SJCRH30 (cell line): ENCODE measurements at regions not wholly inside any gene's neighbourhood (a gene's known extent, or its start where the extent isn't known, plus 50 kb on each side); places are given as distances from the start of the nearest gene placed in this dataset.

Experiments used
- DNase-seq, 2 experiments: peaks; one replicate each; pipeline ENCODE4 v3.0.0-alpha.2; 2015 to 2020
- H3K27ac ChIP-seq: fragments of 250-450 bp; sonication (Bioruptor Pico); 2 replicates; pipeline ENCODE4 v1.5.1; 2020; ENCODE audit warnings: mild to moderate bottlenecking, moderate library complexity
- H3K27me3 ChIP-seq: fragments of 250-450 bp; sonication (Bioruptor Pico); 2 replicates; pipeline ENCODE4 v1.5.1; 2020; ENCODE audit warnings: mild to moderate bottlenecking, moderate library complexity
- H3K36me3 ChIP-seq: fragments of 250-450 bp; sonication (Bioruptor Pico); 2 replicates; pipeline ENCODE4 v1.5.1; 2020; ENCODE audit warnings: mild to moderate bottlenecking, moderate library complexity
- H3K4me1 ChIP-seq: fragments of 250-450 bp; sonication (Bioruptor Pico); 2 replicates; pipeline ENCODE4 v1.5.1; 2020; ENCODE audit warnings: mild to moderate bottlenecking, moderate library complexity
- H3K4me3 ChIP-seq: fragments of 250-450 bp; sonication (Bioruptor Pico); 2 replicates; pipeline ENCODE4 v1.5.1; 2020; ENCODE audit warnings: mild to moderate bottlenecking, moderate library complexity
- H3K9me3 ChIP-seq: fragments of 250-450 bp; sonication (Bioruptor Pico); replicated peaks from 2 replicates; pipeline ENCODE4 v1.5.1; 2020; ENCODE audit warnings: mild to moderate bottlenecking, moderate library complexity

DNA sequence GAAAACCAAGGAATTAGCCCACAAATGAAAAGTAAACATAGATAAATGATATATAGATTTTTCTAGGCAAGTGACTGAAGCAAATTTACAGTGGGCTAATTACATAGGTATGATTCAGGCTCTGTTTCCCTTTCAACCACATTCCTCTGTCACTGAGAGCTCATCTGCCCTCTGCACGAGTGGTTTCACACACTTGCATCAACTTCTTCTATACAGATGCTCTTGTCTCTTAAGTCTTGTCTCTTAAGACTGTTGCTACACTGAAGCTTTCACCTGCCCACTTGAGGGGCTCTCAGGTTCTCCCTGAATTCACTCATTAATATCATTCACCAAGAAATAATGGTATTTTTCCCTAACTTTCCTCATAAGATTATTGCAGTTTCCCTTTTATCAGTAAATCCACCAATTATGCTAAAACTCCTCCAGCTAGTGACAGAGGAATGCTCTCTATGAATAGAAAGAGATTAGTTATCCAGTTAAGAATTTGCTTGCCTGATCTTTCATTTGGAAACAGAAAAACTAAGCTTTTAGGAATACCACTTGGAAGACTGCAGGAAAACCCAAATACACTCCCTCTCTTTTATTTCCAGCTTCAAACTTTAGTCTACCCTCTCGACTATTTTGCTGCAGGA is 95.7 kb downstream of the ELAPOR2 start:
- H3K36me3 ChIP-seq = no peaks in the 10 kb centered on the region
- no peak for DNase-seq
- no peak overlapping the region for H3K27ac ChIP-seq
- H3K27me3 ChIP-seq = no peaks in the 10 kb centered on the region
- H3K9me3 ChIP-seq = no peaks in the 10 kb centered on the region
- H3K4me3 ChIP-seq = no peak overlapping the region
- H3K4me1 ChIP-seq = peaks cover 22% of the 10 kb centered on the region; the same call in 1 of the 2 replicates

DNA sequence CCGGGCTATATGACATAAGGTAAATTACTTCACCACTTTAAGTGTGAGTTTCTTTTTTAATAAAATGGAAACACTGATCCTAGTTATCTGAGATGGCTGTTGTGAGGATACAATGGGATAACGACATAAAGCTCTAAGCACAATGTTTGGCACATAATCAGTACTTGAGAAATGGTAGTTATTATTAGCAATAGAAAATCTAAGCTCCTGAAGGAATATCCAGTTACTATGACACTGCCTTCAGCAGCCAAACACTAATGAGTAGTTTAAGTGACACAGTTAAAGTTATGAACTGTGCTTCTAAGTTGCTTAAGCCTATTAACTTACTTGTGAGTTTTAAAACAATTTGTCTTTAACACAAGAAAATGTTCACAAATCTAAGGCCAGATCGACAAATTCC is 96.8 kb downstream of the ELAPOR2 start:
- no peak overlapping the region for H3K4me3 ChIP-seq
- H3K9me3 ChIP-seq = no peaks in the 10 kb centered on the region
- no peak for DNase-seq
- no peaks in the 10 kb centered on the region for H3K27me3 ChIP-seq
- no peaks in the 10 kb centered on the region for H3K36me3 ChIP-seq
- H3K4me1 ChIP-seq = peaks cover 22% of the 10 kb centered on the region; the same call in 1 of the 2 replicates
- no peak overlapping the region for H3K27ac ChIP-seq

DNA sequence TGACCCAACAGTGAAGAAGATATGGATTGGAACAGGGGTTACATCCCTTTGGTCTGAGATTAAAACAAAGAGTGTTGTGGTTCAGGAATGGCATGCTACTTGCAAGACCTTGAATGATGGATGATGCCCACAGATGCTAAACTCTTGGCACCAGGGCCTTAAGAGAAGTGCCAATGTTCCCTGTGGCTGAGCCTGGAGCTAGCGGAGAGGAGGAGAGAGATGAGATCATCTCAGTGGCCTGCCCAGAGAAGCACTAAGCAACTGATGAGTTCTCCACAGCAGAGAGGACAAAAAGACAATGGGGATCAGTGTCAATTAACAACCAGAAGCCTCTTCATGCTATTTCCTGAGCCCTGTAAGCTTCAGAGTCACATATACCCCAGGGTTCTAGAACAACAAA is 97.8 kb downstream of the ELAPOR2 start:
- H3K36me3 ChIP-seq = no peaks in the 10 kb centered on the region
- H3K9me3 ChIP-seq = no peaks in the 10 kb centered on the region
- no peak overlapping the region for H3K27ac ChIP-seq
- no peaks in the 10 kb centered on the region for H3K27me3 ChIP-seq
- peak in 1 of 2 experiments; percentile 33 for DNase-seq
- peaks cover 32% of the 10 kb centered on the region for H3K4me1 ChIP-seq
- H3K4me3 ChIP-seq = no peak overlapping the region

DNA sequence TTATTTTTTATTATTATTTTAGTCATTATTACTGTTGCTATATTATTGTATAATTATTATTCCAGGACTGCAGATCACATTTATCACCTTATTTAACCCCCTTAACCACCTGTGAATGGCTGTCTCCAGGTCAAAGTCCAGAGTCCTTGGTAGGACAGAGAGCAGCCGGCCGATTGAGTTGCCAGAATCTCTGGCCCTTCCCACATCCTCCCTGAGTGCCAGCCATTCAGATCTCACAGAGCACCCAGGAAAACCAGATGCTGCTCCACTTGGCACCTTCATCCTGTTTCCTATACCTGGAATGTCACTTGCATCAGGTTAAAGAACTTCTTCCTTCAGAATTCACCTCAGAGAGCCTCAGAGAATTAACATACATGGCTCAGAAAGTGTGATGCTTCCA is 101.1 kb downstream of the ELAPOR2 start:
- no peaks in the 10 kb centered on the region for H3K9me3 ChIP-seq
- H3K27ac ChIP-seq = no peak overlapping the region
- no peak for DNase-seq
- H3K4me1 ChIP-seq = peaks cover 27% of the 10 kb centered on the region
- no peaks in the 10 kb centered on the region for H3K36me3 ChIP-seq
- no peaks in the 10 kb centered on the region for H3K27me3 ChIP-seq
- no peak overlapping the region for H3K4me3 ChIP-seq

DNA sequence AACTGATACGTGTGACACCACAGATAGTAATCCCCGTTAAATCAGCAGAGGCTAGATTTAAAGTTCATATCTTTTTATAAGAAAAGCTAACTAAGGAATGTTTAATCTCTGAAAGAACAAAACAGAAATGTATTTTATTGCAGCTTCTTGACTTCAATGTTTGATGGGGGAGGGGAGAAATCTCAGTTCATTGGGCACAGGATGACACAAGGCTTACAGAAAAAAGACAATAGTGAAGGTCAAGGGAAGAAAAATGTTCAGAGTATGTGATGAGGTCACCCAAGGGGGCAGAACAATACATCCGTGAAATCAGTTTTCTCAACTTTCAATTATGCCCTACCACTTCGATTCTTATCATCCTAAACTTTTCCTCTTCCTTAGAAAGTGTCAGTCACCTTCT is 102.9 kb downstream of the ELAPOR2 start:
- no peaks in the 10 kb centered on the region for H3K36me3 ChIP-seq
- no peaks in the 10 kb centered on the region for H3K27me3 ChIP-seq
- H3K9me3 ChIP-seq = no peaks in the 10 kb centered on the region
- H3K4me1 ChIP-seq = peaks cover 26% of the 10 kb centered on the region
- H3K4me3 ChIP-seq = peak overlapping the region; percentile 19
- peak; percentile 38 to 76 for DNase-seq
- H3K27ac ChIP-seq = peak overlapping the region; percentile 88

DNA sequence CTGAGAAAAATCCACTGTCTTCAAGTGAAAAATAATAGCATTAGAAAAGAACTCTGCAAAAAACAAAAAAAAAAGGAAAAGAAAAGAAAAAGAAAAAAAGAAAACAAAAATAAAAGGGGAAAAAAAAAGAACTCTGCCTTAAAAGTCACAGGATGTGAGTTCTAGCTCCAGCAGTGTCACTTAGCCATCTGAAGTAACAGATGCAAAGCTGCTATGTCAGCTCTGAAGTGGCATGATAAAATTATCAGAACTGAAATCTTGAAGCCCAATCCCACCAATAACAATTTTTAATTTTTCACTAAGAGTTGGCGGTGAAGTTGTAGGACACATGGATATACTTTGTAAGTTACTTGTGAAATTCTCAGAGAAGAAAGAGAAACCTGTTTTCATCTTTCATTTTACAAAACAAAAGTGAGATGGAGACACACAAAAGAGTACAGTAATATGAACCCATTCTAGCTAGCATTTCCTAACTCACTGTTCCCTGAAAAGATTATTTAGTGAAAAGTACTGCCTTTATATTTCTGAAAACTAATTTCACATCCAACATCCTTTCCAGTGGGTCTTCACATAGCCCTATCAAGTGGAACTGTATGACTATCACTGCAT is 103.5 kb downstream of the ELAPOR2 start:
- Histone ChIP-seq H3K9me3 (no peaks in the 10 kb centered on the region), H3K27me3 (no peaks in the 10 kb centered on the region), H3K4me1 (peaks cover 26% of the 10 kb centered on the region), H3K27ac (peak overlapping the region; percentile 88), H3K4me3 (peak overlapping the region; percentile 19), H3K36me3 (no peaks in the 10 kb centered on the region)
- DNase-seq = peak in 1 of 2 experiments; percentile 54

DNA sequence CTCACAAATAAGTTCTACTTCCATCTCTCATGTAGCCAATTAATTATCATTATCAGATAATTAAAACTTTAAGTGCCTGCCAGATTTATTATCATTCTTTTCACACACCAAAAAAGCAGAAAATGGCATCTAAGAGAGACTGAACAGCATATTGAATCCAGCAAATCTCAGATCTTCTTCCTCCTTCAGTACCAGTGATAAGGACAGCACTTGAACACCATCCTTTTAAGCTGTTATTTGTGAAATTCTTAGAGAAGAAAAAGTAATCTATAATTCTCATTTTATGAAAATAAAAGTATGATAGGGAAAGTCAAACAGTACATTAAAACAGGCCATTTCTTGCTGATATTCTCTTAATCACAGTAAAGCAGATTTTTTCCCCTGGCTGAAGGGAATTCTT is 104.5 kb downstream of the ELAPOR2 start:
- Histone ChIP-seq H3K36me3 (no peaks in the 10 kb centered on the region), H3K4me1 (peaks cover 26% of the 10 kb centered on the region)

DNA sequence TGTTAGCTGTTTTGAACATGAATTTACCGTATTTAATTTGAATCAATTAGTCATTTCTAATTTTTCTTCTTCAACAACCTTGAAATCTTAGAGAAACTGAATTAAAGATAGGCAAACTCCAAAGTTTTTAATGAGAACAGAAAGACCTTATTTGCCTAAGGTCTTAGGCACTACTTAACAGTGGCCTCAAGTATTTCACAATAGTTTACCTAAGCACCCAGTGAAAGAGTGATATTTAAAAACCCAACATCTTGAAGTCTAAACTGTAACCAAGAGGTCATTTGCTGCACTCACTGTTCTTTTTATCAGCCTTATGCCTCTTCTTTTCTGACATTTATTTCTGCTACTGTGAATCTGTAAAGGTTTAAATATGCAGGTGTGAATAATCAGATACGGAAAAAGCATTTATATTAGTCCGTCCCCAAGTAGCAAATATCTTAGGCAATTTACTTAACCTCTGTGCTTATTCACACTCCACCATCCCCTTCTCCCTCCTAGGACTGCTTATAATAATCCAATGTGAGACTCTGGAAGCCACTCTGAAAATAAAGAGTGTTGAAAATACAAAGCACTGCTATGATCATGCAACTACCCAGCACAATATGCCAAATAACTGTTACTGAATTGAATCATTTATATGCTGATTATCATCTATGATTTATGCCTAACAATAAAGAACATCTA is 105.7 kb downstream of the ELAPOR2 start:
- no peak for DNase-seq
- H3K9me3 ChIP-seq = no peaks in the 10 kb centered on the region
- no peak overlapping the region for H3K27ac ChIP-seq
- no peaks in the 10 kb centered on the region for H3K27me3 ChIP-seq
- H3K36me3 ChIP-seq = no peaks in the 10 kb centered on the region
- H3K4me3 ChIP-seq = no peak overlapping the region
- peaks cover 26% of the 10 kb centered on the region for H3K4me1 ChIP-seq

More for the DNA sequence above, 104.5 kb downstream of the ELAPOR2 start:
- no peaks in the 10 kb centered on the region for H3K9me3 ChIP-seq
- no peak overlapping the region for H3K27ac ChIP-seq
- H3K4me3 ChIP-seq = no peak overlapping the region
- DNase-seq = no peak
- H3K27me3 ChIP-seq = no peaks in the 10 kb centered on the region

DNA sequence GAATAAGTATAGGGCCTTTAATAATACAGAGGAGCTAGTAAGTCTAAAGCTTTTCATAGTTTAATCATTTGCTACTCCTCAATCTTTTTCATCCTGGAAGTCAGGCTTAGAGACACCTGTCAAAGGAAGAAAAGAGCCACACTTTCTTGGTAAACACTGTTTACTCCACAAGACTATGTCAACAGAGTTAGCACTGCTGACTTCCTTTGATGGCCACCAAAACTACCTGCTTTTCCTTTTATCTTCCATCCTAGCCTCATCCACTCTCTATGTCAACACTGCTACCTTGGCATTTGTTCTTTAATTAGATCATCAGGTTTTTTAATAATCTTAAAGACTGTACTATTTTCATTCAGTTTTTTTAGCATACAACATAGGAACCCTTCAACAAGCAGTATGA is 106.2 kb downstream of the ELAPOR2 start:
- no peaks in the 10 kb centered on the region for H3K36me3 ChIP-seq
- DNase-seq = no peak
- H3K4me3 ChIP-seq = no peak overlapping the region
- peaks cover 27% of the 10 kb centered on the region for H3K4me1 ChIP-seq
- no peaks in the 10 kb centered on the region for H3K9me3 ChIP-seq
- H3K27ac ChIP-seq = no peak overlapping the region
- H3K27me3 ChIP-seq = no peaks in the 10 kb centered on the region

DNA sequence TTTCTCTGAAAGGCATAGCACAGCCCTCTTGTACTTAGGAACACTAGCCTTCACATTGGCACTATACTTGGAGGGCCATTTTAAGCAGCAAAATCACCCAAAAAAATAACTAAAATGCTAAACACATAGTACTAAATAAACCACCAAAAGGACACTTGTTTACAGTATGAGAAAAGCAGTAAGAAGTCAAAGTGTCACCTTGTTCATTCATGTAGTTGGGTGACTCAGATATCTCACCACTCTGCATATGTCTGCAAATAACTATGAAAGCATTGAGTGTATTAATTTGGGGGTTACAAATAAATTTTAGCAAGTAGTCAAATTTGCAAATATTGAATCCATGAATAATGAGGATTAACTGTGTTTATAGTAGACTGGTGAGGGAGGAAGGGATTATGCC is 107.6 kb downstream of the ELAPOR2 start:
- H3K27ac ChIP-seq = no peak overlapping the region
- no peaks in the 10 kb centered on the region for H3K27me3 ChIP-seq
- no peaks in the 10 kb centered on the region for H3K36me3 ChIP-seq
- peaks cover 28% of the 10 kb centered on the region for H3K4me1 ChIP-seq
- no peaks in the 10 kb centered on the region; the same call in 1 of the 2 replicates for H3K9me3 ChIP-seq
- H3K4me3 ChIP-seq = no peak overlapping the region
- DNase-seq = no peak

DNA sequence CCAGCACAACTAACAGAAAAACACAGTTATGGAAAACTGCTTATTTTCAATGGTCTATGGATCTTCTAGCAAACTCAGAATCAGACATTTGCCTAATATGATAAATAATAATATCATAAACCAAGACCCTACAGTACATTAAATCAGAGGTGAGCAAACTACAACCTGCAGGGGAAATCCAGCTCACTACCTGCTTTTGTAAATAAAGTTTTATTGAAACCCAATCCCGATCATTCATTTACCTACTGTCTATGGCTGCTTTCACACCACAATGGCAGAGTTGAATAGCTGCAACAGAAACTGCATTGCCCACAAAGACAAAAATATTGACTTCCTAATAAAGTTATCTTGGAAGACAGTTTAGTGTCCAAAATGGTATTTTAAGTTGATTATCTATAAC is 108.5 kb downstream of the ELAPOR2 start:
- Histone ChIP-seq H3K4me3 (no peak overlapping the region), H3K27me3 (no peaks in the 10 kb centered on the region), H3K36me3 (no peaks in the 10 kb centered on the region), H3K4me1 (peaks cover 19% of the 10 kb centered on the region), H3K9me3 (no peaks in the 10 kb centered on the region; the same call in 1 of the 2 replicates), H3K27ac (no peak overlapping the region)
- no peak for DNase-seq

DNA sequence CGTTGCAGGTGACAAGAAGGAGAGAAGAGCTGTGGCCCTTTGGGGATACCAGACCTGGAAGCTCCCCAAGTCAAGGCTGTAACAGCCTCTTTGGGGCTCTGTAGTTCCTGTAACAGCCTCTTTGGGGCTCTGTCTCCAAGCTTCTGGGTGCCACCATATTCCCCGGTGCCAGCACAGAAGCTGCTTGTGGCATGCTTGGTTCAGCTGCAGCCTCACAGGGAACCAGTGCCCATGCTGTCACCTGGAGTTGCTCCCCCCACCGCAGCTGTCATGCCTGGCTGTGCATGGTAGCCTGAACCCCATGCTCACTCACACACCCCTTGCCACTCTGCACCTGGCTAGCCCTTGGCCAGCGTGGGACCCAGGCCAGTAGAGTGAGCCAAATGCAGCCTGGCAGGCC is 109.1 kb downstream of the ELAPOR2 start:
- Histone ChIP-seq H3K4me1 (peaks cover 13% of the 10 kb centered on the region), H3K27me3 (no peaks in the 10 kb centered on the region), H3K36me3 (no peaks in the 10 kb centered on the region), H3K9me3 (no peaks in the 10 kb centered on the region; the same call in 1 of the 2 replicates), H3K4me3 (no peak overlapping the region), H3K27ac (no peak overlapping the region)
- DNase-seq = no peak

DNA sequence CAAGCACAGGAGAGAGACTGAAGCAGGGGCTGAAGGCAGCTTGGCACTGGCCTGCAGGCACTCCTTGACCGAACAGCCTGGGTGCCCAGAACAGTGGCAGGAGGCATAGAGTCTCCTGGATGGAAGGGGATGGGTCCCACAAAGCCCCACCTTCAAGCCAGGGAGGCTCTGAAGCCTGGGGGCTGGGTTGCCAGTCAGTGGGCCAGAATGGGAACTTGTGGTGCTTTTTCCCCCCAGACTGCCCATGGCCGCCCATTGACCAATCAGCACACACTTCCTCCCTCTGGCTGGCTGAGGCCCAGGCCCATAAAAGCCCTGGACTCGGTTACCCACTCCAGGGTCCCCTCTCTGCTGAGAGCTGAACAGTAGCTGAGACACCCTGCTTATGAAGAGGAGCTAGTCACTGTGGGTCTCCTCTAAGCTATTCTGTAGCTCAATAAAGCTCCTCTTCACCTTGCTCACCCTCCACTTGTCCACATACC is 109.6 kb downstream of the ELAPOR2 start:
- Histone ChIP-seq H3K27ac (no peak overlapping the region), H3K27me3 (no peaks in the 10 kb centered on the region), H3K4me1 (peaks cover 10% of the 10 kb centered on the region), H3K4me3 (no peak overlapping the region), H3K36me3 (no peaks in the 10 kb centered on the region), H3K9me3 (no peaks in the 10 kb centered on the region; the same call in 1 of the 2 replicates)
- DNase-seq = no peak

DNA sequence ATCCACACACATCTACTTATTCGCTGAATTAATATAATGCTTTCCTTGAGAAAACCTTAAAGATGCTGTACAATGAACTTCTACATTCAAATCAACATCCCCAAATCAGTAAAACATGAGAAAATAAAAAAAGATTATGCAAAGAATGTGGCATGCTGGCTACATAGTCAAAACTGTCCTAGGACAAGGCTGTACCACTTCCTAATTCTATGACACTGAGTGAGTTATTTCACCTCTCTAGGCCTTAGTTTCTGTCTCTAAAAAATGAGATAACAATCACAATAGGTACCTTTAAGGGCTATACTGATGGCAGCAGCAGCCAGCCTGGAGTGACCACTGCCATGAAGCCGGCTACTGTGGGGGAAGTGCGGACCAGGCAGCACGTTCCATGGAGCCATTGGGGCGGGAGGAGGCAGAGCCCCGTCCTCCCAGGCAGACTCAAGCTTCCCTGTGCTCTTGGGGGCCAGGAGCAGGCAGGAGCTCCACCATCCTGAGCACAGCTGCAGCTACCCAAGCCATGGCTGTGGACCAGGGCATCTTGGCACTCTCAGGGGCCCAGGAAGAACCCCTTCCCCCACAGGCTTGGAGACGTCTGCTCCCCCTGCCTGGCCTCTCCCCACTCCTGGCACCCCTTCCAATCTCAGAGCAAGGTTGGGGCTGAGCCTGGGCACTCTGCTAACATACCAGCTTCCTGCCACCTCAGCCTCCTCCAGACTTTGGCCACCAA is 110.2 kb downstream of the ELAPOR2 start:
- no peaks in the 10 kb centered on the region for H3K36me3 ChIP-seq
- H3K4me1 ChIP-seq = peaks cover 10% of the 10 kb centered on the region
- DNase-seq = no peak
- H3K9me3 ChIP-seq = no peaks in the 10 kb centered on the region; the same call in 1 of the 2 replicates
- H3K27me3 ChIP-seq = no peaks in the 10 kb centered on the region
- H3K27ac ChIP-seq = no peak overlapping the region
- no peak overlapping the region for H3K4me3 ChIP-seq

DNA sequence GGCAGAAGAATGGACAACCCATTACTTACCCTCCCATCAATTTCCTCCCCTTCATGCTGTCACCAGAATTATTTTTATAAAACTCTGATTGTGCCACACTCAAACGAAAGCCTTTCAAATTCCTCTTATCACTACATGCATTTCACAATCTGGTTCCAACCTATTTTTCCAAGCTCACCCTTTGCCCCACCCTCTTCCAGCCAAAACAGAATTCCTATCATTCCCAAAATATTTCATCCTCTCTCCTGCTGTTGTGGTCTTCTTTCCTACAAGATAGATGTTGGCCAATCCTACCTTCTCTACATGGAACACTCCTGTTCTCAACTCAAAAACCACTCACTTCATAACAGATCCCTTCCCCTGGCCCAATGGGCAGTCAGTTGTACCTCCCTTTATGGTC is 111.5 kb downstream of the ELAPOR2 start:
- Histone ChIP-seq H3K36me3 (no peaks in the 10 kb centered on the region), H3K27ac (no peak overlapping the region), H3K4me1 (peaks cover 10% of the 10 kb centered on the region), H3K27me3 (no peaks in the 10 kb centered on the region), H3K9me3 (no peaks in the 10 kb centered on the region; the same call in 1 of the 2 replicates), H3K4me3 (no peak overlapping the region)
- DNase-seq = no peak
